HG03558 (cell line): ENCODE measurements at regions not wholly inside any gene's neighbourhood (a gene's known extent, or its start where the extent isn't known, plus 50 kb on each side); places are given as distances from the start of the nearest gene placed in this dataset.

ENCODE experiments used
- ATAC-seq: cut with Tn5 transposase; IDR thresholded peaks from one replicate; pipeline ENCODE4 v1.9.1; 2021; ENCODE audit warnings: moderate number of reproducible peaks; ENCODE audit not compliant: unreplicated experiment; ENCODE audit errors: extremely low read depth

DNA sequence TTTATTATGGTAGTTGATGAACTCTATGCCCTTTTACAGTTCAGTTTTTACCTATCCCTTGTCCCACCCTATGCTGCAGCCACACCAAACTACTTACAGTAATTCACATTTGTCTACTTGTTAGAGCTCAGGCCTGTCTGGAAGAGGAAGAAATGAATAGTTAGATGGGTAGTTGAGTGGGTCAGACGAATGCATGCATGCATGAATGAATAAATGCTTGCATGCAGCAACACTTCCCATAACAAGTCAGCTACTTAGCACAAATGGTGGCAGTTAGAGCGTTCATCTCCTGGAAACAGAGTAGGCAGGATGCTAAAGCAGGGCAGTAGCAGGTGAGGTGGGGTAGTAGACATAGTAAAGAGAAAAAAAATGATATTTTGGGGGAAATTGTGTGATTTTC lies 322.3 kb downstream of the NDFIP2 start:
- ATAC-seq: no peak

DNA sequence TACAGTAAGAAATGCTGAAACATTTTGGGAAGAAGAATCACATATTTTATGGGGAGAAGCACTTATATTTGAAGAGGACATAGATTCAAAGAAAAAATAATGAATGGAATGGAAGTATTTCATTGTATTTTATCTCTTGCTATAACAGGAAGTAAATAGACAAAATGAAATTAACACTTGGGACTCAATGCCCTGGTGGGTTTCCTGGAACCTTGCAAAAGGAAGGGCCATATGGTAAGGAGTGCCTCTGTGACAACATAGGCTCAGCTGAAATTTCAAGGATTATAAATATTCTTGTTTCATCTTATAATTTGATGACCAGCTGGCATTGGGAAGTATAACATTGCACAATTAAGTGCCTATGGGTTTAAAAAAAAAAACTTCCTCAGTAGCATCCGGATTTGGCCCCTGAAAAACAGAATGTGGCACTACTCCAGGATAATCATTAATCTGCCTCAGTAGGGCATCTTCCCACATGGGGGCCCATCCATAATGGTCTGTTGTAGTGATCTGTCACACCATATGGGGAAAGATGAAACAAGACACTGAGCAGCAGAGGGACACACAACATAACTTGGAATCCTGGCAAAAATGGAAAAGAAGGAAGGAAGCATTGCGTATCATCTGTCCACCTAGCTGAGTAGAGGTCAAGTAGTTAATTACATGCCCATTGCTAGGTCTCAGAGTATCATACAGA lies 321.6 kb downstream of the NDFIP2 start:
- ATAC-seq: no peak

DNA sequence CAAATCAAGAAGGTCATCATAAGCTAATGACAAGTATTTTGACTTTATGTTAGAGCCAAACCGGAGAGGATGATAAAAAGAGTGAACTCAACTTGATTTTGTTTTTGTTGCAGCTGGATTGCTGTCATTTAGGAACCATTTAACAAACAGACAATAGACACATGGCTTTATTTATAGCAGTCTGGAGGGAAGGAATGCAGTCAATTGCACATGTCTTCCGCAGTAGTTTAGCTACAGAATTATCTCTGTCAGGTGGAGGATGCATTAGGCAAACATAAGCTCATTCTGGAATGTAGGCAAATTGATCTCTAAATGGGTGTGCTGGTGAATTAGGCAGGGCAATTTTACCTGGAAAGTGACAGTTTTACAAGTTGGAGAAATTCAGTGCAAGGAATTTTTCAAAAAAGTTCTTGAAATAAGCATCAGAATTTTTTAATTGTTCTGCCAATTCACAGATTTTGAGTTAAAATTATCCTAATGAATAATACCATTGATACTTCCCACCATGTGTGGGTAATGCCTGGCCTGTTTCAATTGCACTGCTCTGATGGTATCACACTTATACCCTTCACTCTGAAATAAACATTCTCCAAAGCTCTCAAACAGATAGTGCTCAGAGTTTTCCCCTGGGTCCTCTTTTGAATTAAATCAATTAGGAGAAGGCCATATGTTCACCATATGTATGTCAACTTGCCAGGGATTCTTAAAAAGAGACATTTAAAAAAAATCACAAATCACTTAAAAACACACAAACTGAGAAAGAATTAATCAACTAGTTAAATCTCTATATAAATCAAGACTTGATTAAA lies 318.3 kb downstream of the NDFIP2 start:
- no peak for ATAC-seq

DNA sequence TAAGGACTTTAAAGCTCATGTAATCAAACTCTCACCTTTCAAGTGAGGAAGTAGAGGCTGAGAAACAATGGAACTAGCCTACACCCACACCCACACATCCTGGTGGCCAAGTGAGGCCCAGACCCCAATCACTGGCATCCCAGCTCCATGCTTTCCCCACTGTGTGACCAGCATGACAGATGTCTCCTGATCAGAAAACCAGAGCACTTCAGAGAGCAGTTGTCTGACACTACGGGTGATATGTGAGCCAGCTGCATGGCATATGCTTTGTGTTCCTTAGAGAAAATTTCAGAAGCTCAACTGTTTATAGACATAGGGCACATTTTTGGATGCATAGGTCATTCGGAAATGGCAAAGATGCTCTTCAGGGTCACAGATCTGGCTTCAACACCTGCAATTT lies 315.2 kb downstream of the NDFIP2 start:
- ATAC-seq: no peak

DNA sequence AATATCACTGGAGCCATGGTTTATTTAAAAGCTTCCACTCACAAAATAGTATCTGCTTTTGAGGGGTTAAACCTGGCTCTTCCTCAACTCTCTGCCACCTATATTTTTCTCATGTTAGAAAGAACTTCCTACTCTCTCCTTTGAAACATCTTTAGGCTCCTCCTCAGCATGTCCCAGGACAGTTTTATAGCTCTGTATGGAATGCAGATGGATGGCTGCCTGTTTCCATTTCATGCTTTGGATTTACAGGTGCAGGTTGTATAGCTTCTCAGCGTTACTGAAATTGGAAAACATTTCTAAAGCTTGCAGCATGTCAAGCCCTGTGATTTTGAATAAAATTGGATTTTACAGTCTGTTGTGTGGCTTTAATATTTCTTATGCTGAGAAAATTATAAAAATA lies 314.0 kb downstream of the NDFIP2 start:
- no peak for ATAC-seq

DNA sequence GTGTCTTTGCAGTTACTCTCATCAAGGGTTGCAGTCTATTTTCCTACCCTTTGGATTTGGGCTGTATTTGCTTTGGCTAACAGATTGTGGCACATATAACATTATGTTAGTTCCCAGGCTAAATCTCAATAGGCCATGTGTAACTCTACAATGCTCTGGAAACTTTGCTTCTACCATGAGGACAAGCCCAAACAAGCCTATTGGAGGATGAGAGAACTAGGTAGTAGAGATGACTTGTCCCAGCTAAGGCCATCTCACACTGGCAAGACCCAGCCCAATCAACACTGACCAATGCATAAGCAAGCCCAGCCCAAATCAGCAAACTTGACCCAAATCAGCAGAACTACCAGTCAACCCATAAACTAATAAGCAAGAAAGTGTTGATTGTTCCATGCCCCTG lies 311.8 kb downstream of the NDFIP2 start:
- no peak for ATAC-seq

DNA sequence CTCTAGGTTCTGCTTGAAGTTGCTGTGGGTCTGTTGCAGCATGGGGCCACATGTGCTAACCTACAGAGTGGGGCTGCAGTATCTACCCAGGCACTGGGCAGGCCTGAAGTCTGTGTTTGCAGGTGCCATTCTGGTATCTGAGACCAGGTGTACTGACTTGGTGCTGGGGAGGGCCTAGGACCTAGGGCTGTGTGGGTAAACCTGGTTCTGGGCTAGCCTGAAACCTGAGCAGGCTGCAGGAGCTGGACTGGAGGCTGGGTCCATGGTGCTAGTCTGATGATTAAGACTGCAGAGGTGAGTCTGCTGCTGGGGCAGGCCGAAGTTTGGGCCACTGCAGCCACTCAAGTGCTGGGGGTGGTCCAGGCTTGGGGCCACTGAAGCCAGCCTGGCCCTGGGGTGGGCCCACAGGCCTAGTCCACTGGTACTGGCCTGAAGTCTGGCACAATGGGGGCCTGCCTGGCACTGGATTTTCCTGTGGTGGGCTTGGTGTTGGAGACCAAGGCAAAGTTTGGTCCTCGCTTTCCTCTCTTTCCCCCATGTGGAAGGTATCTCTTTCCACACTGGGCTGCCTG lies 310.6 kb downstream of the NDFIP2 start:
- no peak for ATAC-seq

DNA sequence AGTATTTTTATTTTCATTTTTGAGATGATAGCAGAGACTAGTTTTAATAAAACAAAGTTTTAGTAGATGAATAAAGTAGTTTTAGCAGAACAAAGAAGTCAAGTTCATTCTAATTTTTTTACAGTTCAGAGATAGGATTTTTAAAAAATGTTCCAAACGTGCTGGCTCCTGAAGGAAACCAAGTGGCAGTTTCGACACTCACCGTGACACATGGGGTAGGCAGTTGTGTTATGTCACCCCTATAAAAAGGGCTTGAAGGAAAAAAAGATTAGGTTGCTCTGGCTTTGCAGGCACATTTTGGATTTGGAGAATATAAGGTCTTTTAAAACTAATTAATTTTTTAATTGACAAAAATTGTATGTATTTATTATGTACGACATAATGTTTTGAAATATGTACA lies 305.2 kb downstream of the NDFIP2 start:
- no peak for ATAC-seq

DNA sequence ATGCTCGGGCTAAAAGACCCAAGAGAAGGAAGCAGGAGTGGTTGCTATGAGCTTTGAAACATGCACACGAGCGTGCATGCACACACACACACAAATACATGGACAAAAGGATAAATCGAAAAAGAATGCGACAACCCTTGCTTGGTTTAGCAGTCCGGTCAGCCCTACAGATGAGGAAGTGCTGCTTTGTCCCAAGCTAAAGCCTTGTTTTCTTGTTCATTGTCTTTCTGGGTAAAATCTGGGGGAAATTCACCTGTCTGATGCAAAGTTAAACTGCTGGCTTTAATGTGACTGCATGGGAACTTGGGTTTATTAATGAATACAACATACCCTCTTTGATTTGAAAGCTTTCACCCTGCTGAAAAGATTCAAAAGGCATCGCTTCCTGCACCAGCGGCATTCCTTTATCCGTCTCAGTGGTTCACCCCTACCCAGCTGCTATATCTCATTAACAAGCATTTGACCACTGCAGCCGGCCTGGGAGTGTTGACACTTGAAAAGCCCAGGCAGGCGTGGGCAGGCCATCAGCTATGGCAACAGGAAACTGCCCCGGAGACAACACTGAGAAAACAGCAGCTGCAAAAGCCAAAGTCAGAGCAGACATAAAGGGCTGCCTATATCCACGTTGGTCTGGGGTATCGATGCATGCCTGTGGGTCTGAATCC lies 301.7 kb downstream of the NDFIP2 start:
- no peak for ATAC-seq

DNA sequence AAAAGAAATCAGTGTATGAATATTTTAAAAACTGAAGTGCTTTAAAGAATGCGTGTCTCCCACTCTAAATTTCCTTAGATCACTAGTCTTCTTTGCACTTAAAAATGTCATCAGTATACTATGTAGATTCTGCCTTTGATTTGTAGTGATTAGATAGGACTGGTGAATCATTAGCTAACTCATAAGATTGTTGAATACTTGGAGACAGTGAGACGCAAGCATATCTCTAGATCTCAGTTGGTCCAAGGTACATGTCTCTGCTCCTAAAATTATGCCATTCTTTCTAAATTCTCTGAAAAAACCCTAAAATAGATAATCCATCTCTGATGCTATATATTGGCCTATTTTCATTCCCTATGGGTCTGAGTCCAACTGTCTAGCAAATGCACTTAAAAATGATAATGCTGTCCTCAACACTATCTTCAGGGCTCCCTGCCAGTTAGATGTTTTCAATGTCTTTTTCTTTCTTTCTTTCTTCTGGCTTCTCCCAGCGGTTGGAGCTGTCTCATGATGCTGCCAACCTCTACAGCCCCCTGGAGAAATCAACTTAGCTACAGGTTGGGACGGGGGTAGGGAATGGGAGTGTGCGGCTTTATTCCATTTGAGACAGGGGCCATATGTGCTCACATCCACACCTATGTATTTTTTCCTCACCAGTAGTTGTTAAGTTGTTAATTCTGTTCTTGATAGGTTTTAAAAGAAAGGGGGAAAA lies 301.0 kb downstream of the NDFIP2 start:
- no peak for ATAC-seq

DNA sequence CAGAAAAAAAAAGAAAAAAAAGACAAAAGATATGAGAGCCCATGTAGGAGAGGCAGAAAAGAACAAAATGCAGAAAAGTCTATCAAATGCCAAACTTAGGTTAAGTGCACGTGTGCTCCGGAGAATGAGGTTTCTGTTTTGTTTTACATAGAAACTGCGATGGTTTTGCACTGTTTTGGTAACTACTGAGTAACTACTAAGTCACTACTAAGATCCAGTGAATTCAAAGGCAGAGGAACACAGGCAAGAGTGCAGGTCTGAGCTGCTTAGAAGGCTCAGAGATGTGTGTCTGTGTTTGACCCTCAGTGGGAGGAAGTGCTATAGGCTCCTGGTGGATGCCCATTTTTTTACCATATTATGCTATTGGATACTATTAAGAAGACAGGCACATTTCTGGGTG lies 299.3 kb downstream of the NDFIP2 start:
- ATAC-seq: peak; percentile 46

DNA sequence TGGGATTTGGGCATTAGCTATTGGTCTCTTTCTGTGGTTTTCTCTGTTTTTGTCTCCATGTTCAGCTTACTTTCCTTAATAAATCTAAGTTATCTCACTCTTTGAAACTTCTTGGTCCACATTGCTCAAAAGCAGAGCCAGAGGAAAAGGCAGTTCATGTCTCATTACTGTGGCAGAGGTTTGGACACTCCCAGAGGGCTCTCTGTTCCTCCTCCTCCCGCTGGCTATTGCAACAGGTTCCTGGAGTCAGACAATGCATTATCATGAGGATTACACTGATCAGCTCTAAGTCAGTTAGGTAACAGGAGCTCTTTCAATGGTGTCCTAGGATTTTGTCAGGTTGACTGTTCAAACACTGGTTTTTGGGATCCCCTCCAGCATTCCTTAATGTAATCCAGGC lies 298.8 kb downstream of the NDFIP2 start:
- no peak for ATAC-seq

DNA sequence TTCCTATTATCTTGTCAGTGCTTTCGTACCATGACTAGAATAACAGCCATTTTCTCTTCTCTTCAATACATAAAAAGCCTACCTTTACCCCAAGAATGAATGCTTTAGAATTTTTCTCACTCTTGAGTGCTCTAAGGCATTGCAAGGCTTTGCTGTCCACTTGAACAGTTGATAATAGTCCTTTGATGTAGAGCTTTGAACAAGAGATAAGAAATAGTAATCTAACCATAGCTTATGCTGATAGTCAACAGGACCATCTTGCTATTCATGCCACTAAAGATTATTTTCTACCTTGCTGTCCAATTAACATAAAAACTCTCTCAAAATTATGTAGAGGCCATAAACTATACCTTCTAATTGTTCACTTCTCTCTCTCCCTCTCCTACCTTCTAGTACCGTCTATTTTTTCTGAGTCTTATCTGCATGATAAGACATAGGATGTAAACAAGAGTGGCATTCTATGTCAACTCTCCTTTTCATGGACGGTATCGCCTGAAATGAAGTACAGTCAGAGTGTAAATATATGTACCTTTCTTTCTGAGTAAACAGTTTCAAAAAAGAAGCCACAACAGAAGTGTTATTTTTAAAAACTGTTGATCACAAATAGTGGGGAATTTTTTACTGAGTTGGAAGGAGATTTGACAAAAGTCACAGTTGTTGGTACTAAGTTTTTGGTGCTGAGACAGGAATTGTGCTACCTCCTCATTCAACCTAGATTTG lies 297.9 kb downstream of the NDFIP2 start:
- ATAC-seq: no peak

DNA sequence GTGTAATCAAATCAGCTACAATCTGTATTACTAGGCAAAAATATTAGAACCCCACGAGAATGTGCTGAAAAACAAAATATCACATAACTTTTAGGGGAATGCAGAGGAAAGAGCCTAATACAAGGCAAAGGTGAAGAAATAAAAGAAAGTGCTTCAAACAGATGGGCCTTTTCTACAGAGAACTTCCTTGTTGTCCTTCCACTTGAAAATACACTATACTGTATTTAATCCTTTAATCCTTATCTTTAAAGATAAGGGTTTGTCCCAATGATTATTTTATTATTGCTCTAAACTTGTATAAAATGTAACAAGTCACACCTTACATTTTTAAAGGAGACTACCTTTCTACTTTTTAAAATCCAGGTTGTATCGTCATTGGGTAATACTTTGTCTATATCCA lies 296.5 kb downstream of the NDFIP2 start:
- ATAC-seq: no peak

DNA sequence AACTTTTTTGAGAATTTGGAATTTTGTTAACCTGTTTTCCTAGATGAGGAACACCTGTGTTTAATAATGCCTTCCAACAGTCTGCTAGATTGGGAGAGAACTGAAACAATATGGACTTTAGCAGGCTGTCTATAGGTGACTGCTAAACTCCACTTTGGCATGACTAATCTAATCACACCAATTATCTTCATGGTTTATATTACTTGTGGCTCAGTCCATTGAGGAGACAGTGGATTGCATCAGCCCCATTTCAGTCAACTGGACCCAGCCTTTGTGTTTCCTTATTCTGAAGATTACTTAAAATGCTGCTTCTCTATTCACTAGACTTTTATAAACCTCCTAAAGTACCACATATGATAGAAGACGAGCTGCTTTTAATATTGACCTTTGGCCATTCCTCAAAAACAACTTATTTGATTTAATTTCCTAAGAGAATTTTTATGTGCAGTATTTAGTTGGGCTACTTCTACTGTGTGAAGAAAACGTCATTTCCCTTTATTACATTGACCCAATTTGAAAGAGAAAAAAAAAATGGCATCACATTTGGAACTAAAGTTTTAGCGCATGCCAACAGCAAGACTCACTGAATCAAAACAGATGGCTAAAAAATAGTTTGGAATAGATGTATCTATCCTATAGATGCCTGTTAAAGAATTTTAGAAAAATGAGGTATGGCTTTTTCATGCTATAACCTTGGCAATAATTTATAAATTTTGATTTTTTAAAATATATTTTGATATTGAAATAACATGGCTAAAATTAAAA lies 295.8 kb downstream of the NDFIP2 start:
- ATAC-seq: no peak

DNA sequence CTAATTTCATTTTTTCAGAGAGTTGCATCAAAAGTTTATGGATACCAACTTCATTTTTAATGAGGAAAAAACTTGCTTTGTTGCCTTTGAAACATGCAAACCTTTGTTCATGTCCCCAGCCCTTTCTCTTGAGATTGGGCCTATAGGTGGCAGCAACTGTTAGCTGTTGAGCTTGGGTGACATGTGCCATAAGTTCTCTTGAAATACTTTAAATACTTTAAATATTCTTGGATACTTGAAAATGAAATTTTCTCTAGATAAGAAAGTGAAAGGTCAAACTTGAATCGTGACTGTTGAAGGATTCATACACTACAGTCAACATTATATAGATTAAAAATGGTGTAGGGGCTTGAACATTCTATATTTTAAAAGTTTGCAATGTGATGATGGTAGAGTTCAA lies 294.9 kb downstream of the NDFIP2 start:
- no peak for ATAC-seq

DNA sequence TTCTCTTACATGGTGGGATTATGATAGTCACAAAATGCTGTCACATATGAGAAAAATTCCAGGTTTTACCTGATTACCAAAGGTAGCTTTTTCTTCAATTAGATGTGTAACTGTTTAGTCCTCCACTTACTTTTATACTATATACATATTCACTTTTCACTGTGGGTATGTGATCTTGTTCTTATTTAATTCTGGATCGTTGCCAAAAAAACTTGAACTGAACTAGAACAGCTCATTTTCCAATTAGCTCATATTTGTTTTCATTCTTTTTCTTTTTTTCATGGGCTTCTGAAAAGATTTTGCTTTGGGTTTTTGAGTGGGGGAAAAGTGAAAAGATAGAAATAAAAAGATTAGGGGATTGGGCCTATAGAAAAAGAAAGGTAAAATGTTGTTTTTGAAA lies 291.9 kb downstream of the NDFIP2 start:
- no peak for ATAC-seq

DNA sequence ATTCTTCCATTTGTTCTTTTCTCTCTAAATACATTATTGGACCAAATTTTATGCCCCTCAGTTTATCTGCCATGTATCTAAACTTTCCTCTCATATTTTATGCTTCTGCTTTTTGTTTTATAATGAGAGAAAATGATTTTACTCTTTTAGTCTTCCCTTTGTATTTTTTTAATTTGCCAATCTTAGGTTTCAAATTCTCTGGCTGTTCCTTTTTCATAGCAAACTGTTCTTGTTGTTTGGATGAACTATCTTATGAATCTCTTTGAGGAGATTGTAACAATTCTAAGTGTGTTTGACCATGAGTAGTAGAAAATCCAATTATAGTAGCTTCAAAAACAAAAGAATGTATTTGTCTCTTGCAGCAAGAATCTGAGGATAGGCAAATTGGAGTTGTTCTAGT lies 290.5 kb downstream of the NDFIP2 start:
- no peak for ATAC-seq

DNA sequence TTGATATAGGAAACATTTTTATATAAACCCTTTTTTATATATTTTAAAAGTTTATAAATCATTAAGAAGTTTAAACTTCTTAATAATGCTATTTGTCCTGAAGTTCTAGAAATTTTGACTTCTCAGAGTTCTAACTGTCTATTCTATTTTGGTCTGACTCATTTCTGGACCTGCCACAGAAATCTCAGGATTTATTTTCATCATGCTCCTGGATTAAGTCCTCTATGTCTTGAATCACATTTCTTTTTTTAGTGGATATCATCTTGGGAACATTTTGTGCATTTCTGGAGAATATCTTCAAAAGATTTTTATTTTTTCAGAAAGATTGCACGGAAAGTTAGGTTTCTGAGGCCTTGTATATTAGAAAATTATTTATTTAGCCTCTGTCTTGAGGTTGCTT lies 289.1 kb downstream of the NDFIP2 start:
- no peak for ATAC-seq
